Activated T-helper 1 cell treated with anti-CD3 and anti-CD28 coated beads, Interleukin-12 subunit alpha, Interleukin-12 subunit beta, Interleukin-2, Interleukin-4 antibody, amounts not matched to agents 30 ng/mL and 10 ng/mL and 1 ng/mL, durations not matched to agents 14 hours and 24 hours and 36 hours (primary cell): ENCODE measurements at regions not wholly inside any gene's neighbourhood (a gene's known extent, or its start where the extent isn't known, plus 50 kb on each side); places are given as distances from the start of the nearest gene placed in this dataset.

Source experiments
- DNase-seq: peaks from one replicate; pipeline ENCODE4 v3.0.0; 2021; ENCODE audit warnings: low spot score
- H3K27ac Mint-ChIP-seq: one replicate; pipeline ENCODE4 v1.8.0; 2021; ENCODE audit warnings: mild to moderate bottlenecking, mixed read lengths
- H3K27me3 Mint-ChIP-seq: one replicate; pipeline ENCODE4 v1.8.0; 2022; ENCODE audit warnings: mild to moderate bottlenecking, moderate library complexity, mixed read lengths; ENCODE audit not compliant: insufficient read depth
- H3K36me3 Mint-ChIP-seq: one replicate; pipeline ENCODE4 v1.8.0; 2021; ENCODE audit warnings: low read depth, mixed read lengths
- H3K4me1 Mint-ChIP-seq: one replicate; pipeline ENCODE4 v1.8.0; 2021; ENCODE audit warnings: low read depth, mixed read lengths
- H3K4me3 Mint-ChIP-seq: one replicate; pipeline ENCODE4 v1.8.0; 2021; ENCODE audit warnings: mild to moderate bottlenecking, moderate library complexity, mixed read lengths
- H3K9me3 Mint-ChIP-seq: one replicate; pipeline ENCODE4 v1.8.0; 2021; ENCODE audit warnings: mixed read lengths
- intact Hi-C: fragments of 100-400 bp; cut with micrococcal nuclease; formaldehyde crosslinking; loops from one replicate; pipeline ENCODE4 v1.15.1; 2024

DNA sequence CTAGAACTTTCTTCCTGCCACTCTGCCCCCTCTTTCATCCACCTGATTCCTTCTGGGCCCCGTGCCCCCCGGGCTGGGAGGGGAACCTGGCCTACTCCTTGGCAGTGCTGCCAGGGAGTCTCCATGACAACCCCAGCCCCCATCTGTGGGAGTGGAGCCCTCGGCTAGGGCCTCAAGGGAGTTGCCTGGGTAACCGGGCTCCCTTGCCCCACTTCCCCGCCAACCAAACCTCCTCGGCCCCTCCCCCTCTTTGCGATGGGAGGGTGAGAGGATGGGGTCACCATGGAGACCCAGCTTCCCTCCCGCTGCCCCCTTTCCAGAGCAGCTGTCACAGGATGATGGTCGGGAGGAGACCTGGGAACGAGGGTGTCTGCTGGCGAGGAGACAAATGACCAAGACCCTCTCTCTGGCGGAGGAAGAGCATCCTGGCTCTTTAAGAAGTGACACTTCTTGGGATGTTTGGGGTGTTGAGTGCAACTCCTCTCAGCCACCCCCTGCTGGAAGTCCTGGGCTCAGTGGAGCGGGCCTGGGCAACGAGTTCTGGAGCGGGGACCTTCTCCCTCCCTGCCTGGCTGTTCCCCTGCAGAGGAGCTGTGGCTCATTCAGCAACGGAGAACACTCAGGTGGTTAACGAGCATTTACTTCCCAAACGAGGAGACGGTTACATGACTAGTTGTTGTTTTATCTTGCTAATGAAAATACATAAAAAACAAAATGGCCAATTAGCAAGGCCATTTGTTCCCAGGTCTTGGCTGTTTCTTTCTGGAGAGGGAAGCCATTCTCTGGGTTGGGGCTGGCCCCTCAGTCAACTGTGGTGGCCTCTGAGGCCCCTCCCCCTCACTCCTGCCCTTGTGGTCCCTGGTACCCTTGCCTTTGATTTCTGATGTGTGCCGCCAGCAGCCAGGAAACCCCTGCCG, 82.8 kb downstream of the UBIAD1 start:
- H3K4me1 Mint-ChIP-seq = no peaks in the 10 kb centered on the region
- H3K27me3 Mint-ChIP-seq = peaks cover 6% of the 10 kb centered on the region
- H3K27ac Mint-ChIP-seq = no peak overlapping the region
- no peak for DNase-seq
- H3K9me3 Mint-ChIP-seq = peaks cover 8% of the 10 kb centered on the region
- no peak overlapping the region for H3K4me3 Mint-ChIP-seq
- H3K36me3 Mint-ChIP-seq = no peaks in the 10 kb centered on the region
- intact Hi-C loops = no loop called here

DNA sequence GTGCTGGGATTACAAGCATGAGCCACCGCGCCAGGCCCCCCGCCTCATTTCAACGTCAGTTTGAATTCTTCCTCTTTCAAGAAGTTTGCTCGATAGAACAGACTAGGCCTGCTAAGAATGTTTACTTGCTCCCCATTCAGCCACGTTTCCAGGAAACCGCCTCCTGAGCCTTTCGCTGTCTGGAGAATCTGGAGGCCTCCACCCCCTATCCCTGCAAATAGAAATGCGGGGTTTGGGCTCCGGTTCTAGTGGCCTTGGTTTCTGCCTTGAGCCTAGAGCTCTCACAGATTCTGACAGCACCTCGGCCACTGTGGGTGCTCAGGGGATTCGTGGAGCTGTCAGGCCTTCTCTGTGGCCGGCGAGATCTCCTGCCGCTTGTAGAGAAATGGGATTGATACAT, 84.3 kb downstream of the UBIAD1 start:
- no peak overlapping the region for H3K4me3 Mint-ChIP-seq
- H3K27me3 Mint-ChIP-seq = peaks cover 6% of the 10 kb centered on the region
- no peaks in the 10 kb centered on the region for H3K36me3 Mint-ChIP-seq
- no peak for DNase-seq
- no peaks in the 10 kb centered on the region for H3K4me1 Mint-ChIP-seq
- H3K27ac Mint-ChIP-seq = no peak overlapping the region
- no peaks in the 10 kb centered on the region for H3K9me3 Mint-ChIP-seq
- intact Hi-C loops = no loop called here

GRCh38 chr1:11358984-11359383, 86.0 kb downstream of the UBIAD1 start:
- Mint-ChIP-seq H3K4me3 (no peak overlapping the region), H3K27ac (no peak overlapping the region), H3K4me1 (no peaks in the 10 kb centered on the region), H3K36me3 (no peaks in the 10 kb centered on the region), H3K9me3 (no peaks in the 10 kb centered on the region), H3K27me3 (peaks cover 8% of the 10 kb centered on the region)
- intact Hi-C loops = no loop called here
- no peak for DNase-seq

DNA sequence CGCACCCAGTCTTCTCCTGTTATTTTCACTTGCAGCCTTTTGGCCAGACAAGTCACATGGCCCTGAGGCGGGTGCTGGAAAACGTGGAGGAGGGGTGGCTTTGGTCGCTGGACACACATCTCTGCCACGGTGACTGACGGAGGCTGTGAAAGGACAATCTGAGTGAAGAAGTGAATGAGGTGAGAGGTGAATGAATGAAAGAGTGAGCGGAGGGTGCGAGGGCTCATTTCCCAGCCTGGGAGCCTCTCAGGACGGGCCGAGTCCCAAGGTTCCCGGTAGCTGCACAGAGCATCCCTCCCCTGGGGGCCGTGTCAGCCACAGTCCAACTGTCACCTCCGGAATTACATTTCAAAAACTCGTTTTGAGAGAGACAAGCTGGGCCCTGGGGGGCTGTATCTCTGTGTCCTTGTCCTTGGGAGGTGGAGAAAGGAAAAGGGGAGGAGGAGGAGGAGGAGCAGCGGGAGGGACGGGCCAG, 89.6 kb downstream of the UBIAD1 start:
- H3K4me1 Mint-ChIP-seq = no peaks in the 10 kb centered on the region
- DNase-seq = no peak
- no peak overlapping the region for H3K4me3 Mint-ChIP-seq
- no peaks in the 10 kb centered on the region for H3K36me3 Mint-ChIP-seq
- H3K27me3 Mint-ChIP-seq = peaks cover 8% of the 10 kb centered on the region
- H3K27ac Mint-ChIP-seq = no peak overlapping the region
- intact Hi-C loops = no loop called here
- no peaks in the 10 kb centered on the region for H3K9me3 Mint-ChIP-seq

GRCh38 chr1:11364170-11364569, 91.2 kb downstream of the UBIAD1 start:
- H3K9me3 Mint-ChIP-seq = no peaks in the 10 kb centered on the region
- no peak overlapping the region for H3K4me3 Mint-ChIP-seq
- intact Hi-C loops = loop anchor here (1.0 kb wide), 1 partner anchor 123 kb away; no protein-coding TSS in a partner anchor
- H3K36me3 Mint-ChIP-seq = no peaks in the 10 kb centered on the region
- no peak for DNase-seq
- peaks cover 8% of the 10 kb centered on the region for H3K27me3 Mint-ChIP-seq
- no peaks in the 10 kb centered on the region for H3K4me1 Mint-ChIP-seq
- H3K27ac Mint-ChIP-seq = no peak overlapping the region

DNA sequence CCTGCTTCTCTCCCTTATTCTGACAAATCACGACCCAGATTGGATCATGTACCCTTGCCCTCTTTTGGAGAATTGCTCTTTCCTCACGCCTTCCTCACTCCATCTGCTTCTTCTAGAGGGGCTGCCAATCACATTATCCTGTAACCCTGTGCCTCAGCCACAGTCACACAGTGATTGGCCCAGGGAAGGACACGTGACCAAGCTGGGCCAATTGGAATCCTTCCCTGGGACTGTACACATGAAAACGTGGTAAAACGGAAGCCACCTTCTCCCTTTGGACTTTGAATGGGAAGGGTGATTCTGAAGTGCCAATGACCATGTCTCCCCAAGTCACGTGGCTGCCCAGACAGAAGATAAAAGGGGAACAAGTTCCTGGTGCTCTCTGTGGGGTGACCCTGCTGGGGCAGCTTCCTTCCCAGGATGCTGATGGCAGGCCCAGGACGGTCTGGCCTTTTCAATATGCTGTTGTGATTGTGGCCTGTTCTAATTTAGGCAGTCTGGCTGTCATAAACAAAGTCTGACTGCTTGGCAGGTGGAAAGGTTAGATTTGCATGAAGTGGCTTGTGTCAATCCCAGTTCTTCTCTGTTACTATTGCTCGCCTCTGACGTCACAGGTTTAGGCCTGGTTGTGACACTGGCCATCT, 92.9 kb downstream of the UBIAD1 start:
- H3K4me1 Mint-ChIP-seq = no peaks in the 10 kb centered on the region
- no peak for DNase-seq
- no peaks in the 10 kb centered on the region for H3K9me3 Mint-ChIP-seq
- intact Hi-C loops = no loop called here
- H3K27ac Mint-ChIP-seq = no peak overlapping the region
- peaks cover 5% of the 10 kb centered on the region for H3K27me3 Mint-ChIP-seq
- H3K36me3 Mint-ChIP-seq = no peaks in the 10 kb centered on the region
- H3K4me3 Mint-ChIP-seq = no peak overlapping the region

DNA sequence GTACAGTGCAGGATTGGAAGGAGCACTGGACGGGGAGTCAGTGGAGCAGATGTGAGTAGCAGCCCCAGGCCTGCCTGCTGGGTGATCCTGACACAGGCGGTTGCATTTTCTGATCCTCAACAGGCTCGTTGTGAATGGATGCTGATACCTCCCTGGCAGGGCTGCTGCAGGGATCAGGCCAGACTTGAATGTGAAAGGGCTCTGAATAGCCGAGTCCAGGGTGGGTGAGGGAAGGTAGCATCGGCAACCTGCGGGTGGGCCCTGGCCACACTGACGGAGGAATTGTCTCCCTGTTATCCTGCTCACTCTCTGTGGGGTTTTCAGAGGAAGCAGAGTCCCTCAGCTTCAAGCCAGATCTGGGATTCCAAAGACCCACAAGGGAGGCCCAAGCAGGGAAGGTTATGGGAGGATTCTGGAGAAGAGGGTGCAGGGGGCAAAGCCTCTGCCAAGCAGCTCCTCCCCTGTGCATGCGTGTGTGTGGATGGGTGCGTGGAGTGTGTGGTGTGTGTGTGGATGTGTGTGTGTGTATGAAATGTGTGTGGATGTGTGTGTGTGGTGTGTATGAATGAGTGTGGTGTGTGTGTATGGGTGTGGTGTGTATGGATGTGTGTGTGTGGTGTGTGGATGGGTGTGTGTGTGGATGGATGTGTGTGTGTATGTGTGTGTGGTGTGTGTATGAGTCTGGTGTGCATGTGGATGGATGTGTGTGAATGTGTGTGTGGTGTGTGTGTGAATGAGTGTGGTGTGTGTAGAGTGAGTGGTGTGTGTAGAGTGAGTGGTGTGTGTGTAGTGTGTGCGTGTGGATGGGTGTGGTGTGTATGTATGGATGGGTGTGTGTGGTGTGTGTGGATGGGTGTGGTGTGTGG, 100.3 kb downstream of the UBIAD1 start:
- H3K36me3 Mint-ChIP-seq = no peaks in the 10 kb centered on the region
- intact Hi-C loops = no loop called here

GRCh38 chr1:11373895-11374747, 101.1 kb downstream of the UBIAD1 start:
- H3K4me3 Mint-ChIP-seq = no peak overlapping the region
- peaks cover 6% of the 10 kb centered on the region for H3K9me3 Mint-ChIP-seq
- H3K27ac Mint-ChIP-seq = peak overlapping the region; percentile 9
- H3K36me3 Mint-ChIP-seq = no peaks in the 10 kb centered on the region
- H3K27me3 Mint-ChIP-seq = peaks cover 10% of the 10 kb centered on the region
- intact Hi-C loops = no loop called here
- DNase-seq = no peak
- H3K4me1 Mint-ChIP-seq = no peaks in the 10 kb centered on the region

More for the DNA sequence above, 100.3 kb downstream of the UBIAD1 start:
- no peak for DNase-seq
- Mint-ChIP-seq H3K27me3 (peaks cover 9% of the 10 kb centered on the region), H3K4me3 (no peak overlapping the region), H3K4me1 (no peaks in the 10 kb centered on the region), H3K9me3 (peaks cover 6% of the 10 kb centered on the region), H3K27ac (no peak overlapping the region)

GRCh38 chr1:11374748-11375110, 101.7 kb downstream of the UBIAD1 start:
- Mint-ChIP-seq H3K9me3 (peaks cover 6% of the 10 kb centered on the region), H3K4me3 (no peak overlapping the region), H3K4me1 (no peaks in the 10 kb centered on the region), H3K27ac (no peak overlapping the region), H3K36me3 (no peaks in the 10 kb centered on the region), H3K27me3 (peaks cover 10% of the 10 kb centered on the region)
- no peak for DNase-seq
- intact Hi-C loops = no loop called here

DNA sequence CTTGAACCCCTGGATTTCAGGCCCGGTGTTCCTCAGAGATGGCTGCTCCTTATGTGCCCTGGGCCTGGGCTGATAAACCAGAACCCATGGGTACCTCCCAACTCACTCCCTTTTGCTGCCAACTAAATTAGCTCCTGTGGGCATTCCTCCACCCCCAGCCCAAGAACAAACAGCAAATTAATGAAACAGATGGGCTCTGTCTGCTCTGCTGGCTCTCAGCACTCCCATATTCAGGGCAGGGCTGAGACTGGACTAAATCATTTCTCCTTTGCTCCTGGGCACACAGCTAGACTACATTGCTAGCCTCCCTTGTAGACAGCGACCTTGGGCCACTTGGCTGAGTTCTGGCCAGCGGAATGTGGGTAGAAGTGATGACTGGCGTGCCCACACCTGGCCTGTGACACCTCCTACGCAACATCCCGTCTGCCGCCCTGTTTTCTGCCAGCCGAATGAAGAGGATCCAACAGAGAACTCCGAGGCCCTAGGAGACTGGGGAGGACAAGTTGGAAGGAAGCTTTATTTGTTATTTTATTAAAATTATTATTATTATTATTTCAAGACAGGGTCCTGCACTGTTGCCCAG, 101.9 kb upstream of the DISP3 start:
- peaks cover 1% of the 10 kb centered on the region for H3K36me3 Mint-ChIP-seq
- no peaks in the 10 kb centered on the region for H3K4me1 Mint-ChIP-seq
- peaks cover 6% of the 10 kb centered on the region for H3K9me3 Mint-ChIP-seq
- DNase-seq = no peak
- no peak overlapping the region for H3K4me3 Mint-ChIP-seq
- peaks cover 23% of the 10 kb centered on the region for H3K27me3 Mint-ChIP-seq
- H3K27ac Mint-ChIP-seq = no peak overlapping the region
- intact Hi-C loops = no loop called here

- H3K4me3 Mint-ChIP-seq = no peak overlapping the region
- peaks cover 25% of the 10 kb centered on the region for H3K27me3 Mint-ChIP-seq
- intact Hi-C loops = no loop called here
- no peaks in the 10 kb centered on the region for H3K4me1 Mint-ChIP-seq
- no peak overlapping the region for H3K27ac Mint-ChIP-seq
- DNase-seq = no peak
- H3K36me3 Mint-ChIP-seq = peaks cover 2% of the 10 kb centered on the region
- peaks cover 6% of the 10 kb centered on the region for H3K9me3 Mint-ChIP-seq
These were observed 101.0 kb upstream of the DISP3 start for GRCh38 chr1:11377954-11378353.

GRCh38 chr1:11379851-11380250, 99.1 kb upstream of the DISP3 start:
- H3K9me3 Mint-ChIP-seq = no peaks in the 10 kb centered on the region
- peaks cover 2% of the 10 kb centered on the region for H3K36me3 Mint-ChIP-seq
- DNase-seq = no peak
- peaks cover 28% of the 10 kb centered on the region for H3K27me3 Mint-ChIP-seq
- no peak overlapping the region for H3K27ac Mint-ChIP-seq
- H3K4me1 Mint-ChIP-seq = peaks cover 16% of the 10 kb centered on the region
- no peak overlapping the region for H3K4me3 Mint-ChIP-seq
- intact Hi-C loops = loop anchor here (5.0 to 10.0 kb wide), 2 partner anchors 97 to 665 kb away; partner anchors contain the start of gene DISP3
